A673 (cell line): ENCODE measurements at regions not wholly inside any gene's neighbourhood (a gene's known extent, or its start where the extent isn't known, plus 50 kb on each side); places are given as distances from the start of the nearest gene placed in this dataset.

ENCODE experiments used
- EZH2 ChIP-seq: fragments of 200-600 bp; sonication (generic); IDR thresholded peaks from 2 replicates; pipeline ENCODE4 v1.6.1; 2017; ENCODE audit warnings: borderline replicate concordance, low read depth, mild to moderate bottlenecking, mixed read lengths, antibody characterized with exemption, low read length; ENCODE audit not compliant: poor library complexity, severe bottlenecking
- TF ChIP-seq, protein P1 (sequence below): fragments of 300-800, 200-600 bp; sonication (generic); conservative IDR thresholded peaks from 2 replicates; pipeline ENCODE4 v1.5.1; 2017; ENCODE audit warnings: low read depth, mild to moderate bottlenecking, antibody characterized with exemption, low read length, moderate library complexity, mixed read lengths

DNA sequence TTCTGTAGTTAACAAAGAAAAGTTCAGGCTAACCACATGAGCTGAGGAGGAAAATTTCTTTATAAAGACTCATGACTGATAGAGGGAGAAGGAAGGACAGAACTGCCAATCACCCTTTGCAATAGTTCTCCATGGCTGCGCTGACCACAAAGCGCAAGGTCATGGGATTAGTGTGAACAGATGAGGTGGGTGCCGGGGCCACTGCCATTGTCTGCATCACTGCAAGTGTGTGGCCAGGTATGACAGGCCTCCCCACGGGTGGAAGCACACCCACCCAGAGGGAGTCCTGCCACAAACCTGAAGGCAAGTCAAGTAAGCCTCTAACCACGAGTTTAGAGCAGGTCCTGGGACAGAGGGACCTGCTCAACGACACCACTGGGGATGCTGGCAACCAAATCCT lies 128.1 kb downstream of the TUBA3C start:
- TF ChIP-seq, protein P1, sequence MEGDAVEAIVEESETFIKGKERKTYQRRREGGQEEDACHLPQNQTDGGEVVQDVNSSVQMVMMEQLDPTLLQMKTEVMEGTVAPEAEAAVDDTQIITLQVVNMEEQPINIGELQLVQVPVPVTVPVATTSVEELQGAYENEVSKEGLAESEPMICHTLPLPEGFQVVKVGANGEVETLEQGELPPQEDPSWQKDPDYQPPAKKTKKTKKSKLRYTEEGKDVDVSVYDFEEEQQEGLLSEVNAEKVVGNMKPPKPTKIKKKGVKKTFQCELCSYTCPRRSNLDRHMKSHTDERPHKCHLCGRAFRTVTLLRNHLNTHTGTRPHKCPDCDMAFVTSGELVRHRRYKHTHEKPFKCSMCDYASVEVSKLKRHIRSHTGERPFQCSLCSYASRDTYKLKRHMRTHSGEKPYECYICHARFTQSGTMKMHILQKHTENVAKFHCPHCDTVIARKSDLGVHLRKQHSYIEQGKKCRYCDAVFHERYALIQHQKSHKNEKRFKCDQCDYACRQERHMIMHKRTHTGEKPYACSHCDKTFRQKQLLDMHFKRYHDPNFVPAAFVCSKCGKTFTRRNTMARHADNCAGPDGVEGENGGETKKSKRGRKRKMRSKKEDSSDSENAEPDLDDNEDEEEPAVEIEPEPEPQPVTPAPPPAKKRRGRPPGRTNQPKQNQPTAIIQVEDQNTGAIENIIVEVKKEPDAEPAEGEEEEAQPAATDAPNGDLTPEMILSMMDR: no peak
- no peak for TF ChIP-seq EZH2
